ENCODE measurements at regions not wholly inside any gene's neighbourhood (a gene's known extent, or its start where the extent isn't known, plus 50 kb on each side); places are given as distances from the start of the nearest gene placed in this dataset.

DNA sequence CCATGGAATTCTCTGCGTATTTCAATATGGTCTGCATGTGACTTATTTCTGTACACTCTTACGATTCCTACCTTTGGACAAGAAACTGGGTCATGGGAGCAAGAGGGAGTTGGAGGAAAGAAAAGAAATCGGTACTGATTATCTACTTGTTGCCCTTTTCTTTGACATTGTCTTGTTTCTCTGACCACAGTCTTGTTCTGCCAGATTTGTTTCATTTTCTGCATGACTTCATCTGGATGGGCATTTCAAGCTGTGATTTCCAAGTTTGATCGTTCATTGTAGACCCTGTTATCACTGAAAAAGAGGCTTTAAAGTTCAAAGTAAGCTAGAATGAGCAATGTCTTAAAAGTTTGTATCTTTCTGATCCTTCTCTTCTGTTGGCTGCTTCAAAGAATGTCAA is 2186.3 kb upstream of the CELF4 start:
- DNase-seq (ENCODE audit: low spot score) = no peak

GRCh38 chr18:39751161-39751560 is 2185.6 kb upstream of the CELF4 start:
- no peak for DNase-seq (ENCODE audit: low spot score)

DNA sequence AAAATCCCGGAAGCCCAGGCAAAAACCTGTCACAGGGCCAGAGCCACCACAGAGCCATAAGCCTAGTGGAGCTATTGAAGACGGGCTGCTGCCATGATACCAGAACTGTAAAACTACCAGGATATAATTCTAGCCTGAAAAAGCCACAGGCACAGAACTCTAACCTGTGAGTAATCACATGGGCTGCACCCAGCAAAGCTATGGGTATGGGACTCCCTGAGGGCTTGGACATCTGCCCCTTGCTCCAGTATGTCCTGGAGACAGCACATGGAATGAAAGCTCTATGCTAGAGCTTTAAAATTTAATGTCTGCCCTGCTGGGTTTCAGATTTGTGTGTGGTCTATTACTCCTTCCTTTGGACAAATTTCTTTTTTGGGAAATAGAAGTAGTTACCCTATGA is 2183.6 kb upstream of the CELF4 start:
- DNase-seq (ENCODE audit: low spot score) = no peak

DNA sequence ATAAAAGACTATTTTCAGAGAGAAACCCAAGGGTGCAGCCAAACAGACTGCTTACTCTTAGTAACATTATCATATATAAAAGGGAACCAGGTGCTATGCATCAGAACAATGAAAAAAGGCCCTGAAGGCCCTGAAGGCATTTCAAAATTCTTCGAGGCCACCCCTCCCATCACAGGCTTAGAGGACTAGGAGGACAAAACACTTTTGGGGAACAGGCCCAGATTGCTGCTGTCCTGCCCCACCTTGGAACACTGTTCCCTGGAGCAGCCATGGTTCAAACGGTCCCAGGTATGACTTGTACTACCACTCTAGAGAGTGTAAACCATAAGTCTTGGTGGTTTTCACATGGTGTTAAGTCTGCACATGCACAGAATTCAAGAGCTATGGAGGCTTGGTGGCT is 2183.1 kb upstream of the CELF4 start:
- DNase-seq (ENCODE audit: low spot score) = no peak

- DNase-seq (ENCODE audit: low spot score) = no peak
Observed at GRCh38 chr18:39746201-39746600, 2180.6 kb upstream of the CELF4 start.

DNA sequence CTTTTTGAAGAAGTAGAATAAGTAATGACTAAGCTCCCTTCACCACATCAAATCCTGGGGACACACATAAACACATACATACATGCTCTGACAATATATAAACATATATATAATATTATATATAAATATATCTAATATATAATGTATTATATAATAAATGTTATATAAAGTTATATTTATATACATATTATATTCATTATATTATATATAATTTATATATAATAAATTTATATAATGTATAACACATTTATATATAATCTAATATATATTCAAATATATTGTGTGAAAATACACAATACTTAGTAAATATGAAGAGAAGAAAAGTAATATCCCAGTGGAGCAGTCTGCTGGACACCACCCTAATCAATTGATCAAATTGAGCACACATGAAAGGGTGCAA is 2177.9 kb upstream of the CELF4 start:
- DNase-seq (ENCODE audit: low spot score) = no peak

- DNase-seq (ENCODE audit: low spot score) = no peak
Observed at GRCh38 chr18:39741755-39742466, 2176.3 kb upstream of the CELF4 start.

GRCh38 chr18:39737869-39738268 is 2172.3 kb upstream of the CELF4 start:
- no peak for DNase-seq (ENCODE audit: low spot score)

GRCh38 chr18:39732918-39733317 is 2167.3 kb upstream of the CELF4 start:
- no peak for DNase-seq (ENCODE audit: low spot score)

GRCh38 chr18:39730606-39731005 is 2165.0 kb upstream of the CELF4 start:
- no peak for DNase-seq (ENCODE audit: low spot score)

GRCh38 chr18:39724652-39725051 is 2159.1 kb upstream of the CELF4 start:
- DNase-seq (ENCODE audit: low spot score) = no peak

GRCh38 chr18:39721712-39722111 is 2156.1 kb upstream of the CELF4 start:
- no peak for DNase-seq (ENCODE audit: low spot score)

- DNase-seq (ENCODE audit: low spot score) = no peak
Observed at GRCh38 chr18:39713961-39714360, 2148.4 kb upstream of the CELF4 start.

DNA sequence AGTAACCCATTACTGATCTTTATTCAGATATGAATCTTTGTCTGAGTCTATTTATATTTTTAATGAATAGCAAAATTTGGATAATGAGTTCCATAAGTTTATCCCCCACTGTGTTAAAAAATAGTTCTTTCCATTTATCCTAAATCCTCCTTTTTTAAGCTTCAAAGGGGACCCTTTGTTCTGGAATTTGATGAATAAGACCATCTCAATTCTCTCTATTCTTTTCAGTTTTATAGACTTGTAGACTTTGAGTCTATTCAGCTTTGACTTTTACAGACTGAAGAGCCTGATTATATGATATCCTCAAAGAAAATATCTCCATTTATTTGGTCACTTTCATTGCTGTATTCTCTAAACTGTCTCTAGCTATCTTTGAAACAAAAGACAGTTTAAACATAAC is 2146.1 kb upstream of the CELF4 start:
- DNase-seq (ENCODE audit: low spot score) = no peak

- no peak for DNase-seq (ENCODE audit: low spot score)
Observed at GRCh38 chr18:39705362-39705761, 2139.8 kb upstream of the CELF4 start.

GRCh38 chr18:39702888-39703287 is 2137.3 kb upstream of the CELF4 start:
- DNase-seq (ENCODE audit: low spot score) = no peak

DNA sequence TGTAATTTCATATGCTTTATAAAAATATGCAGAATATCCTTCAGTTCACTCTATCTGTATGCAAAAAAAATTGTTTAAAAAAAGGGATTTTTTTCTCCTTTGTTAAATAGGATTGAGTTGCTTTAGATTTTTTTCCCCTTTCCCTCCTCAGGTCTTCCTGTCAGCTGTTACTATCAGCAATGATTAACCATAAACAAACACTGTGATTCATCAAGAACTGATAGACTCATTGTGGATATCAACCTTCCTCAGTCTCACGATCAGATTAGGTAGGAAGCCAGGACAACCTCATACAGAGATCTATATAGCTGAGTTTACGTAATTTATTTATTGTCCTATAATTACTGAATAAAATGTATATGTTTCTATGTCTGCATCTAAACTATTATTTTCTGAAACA is 2136.2 kb upstream of the CELF4 start:
- peak; percentile 22 for DNase-seq (ENCODE audit: low spot score)

- no peak for DNase-seq (ENCODE audit: low spot score)
Observed at GRCh38 chr18:39701055-39701783, 2135.6 kb upstream of the CELF4 start.

- DNase-seq (ENCODE audit: low spot score) = no peak
Observed at GRCh38 chr18:39699340-39699964, 2133.9 kb upstream of the CELF4 start.

GRCh38 chr18:39698436-39698835 is 2132.8 kb upstream of the CELF4 start:
- no peak for DNase-seq (ENCODE audit: low spot score)

DNA sequence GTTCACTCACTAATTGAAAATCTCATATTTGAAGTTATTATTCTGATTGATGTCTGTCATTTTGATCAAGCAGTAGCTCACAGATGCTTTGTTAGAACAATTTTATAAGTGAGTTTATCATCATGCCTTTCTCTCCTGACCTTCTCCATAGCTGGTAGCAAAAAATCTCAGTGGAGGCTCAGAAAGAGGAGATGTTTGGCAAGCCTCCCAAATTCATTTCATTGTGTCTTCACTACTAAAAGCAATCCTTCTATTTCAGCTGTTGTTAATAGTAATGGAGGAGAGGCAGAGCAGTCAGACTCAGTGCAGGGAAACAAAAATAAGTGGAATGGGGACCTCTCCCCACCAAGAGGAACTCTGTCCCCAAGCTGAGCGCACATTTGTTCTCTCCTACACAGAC is 2127.8 kb upstream of the CELF4 start:
- DNase-seq (ENCODE audit: low spot score) = no peak

- DNase-seq (ENCODE audit: low spot score) = no peak
Observed at GRCh38 chr18:39692367-39693015, 2126.9 kb upstream of the CELF4 start.
